Activated T-cell treated with anti-CD3 and anti-CD28 coated beads, Interleukin-2, amount 50 U/mL, for 24 hours (primary cell): ENCODE measurements at regions not wholly inside any gene's neighbourhood (a gene's known extent, or its start where the extent isn't known, plus 50 kb on each side); places are given as distances from the start of the nearest gene placed in this dataset.
"Not testable (repeated sequence)": the region's sequence is repeated elsewhere in the genome, so short reads cannot be mapped to it uniquely, and the experiment has no call there.

ENCODE experiments used
- DNase-seq: peaks from one replicate; pipeline ENCODE4 v3.0.0-alpha.2; 2020
- H3K27ac Mint-ChIP-seq: 2 replicates; pipeline ENCODE4 v1.8.0; 2020; ENCODE audit warnings: mild to moderate bottlenecking, mixed read lengths
- H3K27me3 Mint-ChIP-seq: 2 replicates; pipeline ENCODE4 v1.8.0; 2020; ENCODE audit warnings: mixed read lengths
- H3K36me3 Mint-ChIP-seq: 2 replicates; pipeline ENCODE4 v1.8.0; 2020; ENCODE audit warnings: low read depth, mixed read lengths
- H3K4me1 Mint-ChIP-seq: 2 replicates; pipeline ENCODE4 v1.8.0; 2020; ENCODE audit warnings: low read depth, mixed read lengths
- H3K4me3 Mint-ChIP-seq: 2 replicates; pipeline ENCODE4 v1.8.0; 2020; ENCODE audit warnings: mild to moderate bottlenecking, moderate library complexity, mixed read lengths
- H3K9me3 Mint-ChIP-seq: 2 replicates; pipeline ENCODE4 v1.8.0; 2020; ENCODE audit warnings: mixed read lengths

DNA sequence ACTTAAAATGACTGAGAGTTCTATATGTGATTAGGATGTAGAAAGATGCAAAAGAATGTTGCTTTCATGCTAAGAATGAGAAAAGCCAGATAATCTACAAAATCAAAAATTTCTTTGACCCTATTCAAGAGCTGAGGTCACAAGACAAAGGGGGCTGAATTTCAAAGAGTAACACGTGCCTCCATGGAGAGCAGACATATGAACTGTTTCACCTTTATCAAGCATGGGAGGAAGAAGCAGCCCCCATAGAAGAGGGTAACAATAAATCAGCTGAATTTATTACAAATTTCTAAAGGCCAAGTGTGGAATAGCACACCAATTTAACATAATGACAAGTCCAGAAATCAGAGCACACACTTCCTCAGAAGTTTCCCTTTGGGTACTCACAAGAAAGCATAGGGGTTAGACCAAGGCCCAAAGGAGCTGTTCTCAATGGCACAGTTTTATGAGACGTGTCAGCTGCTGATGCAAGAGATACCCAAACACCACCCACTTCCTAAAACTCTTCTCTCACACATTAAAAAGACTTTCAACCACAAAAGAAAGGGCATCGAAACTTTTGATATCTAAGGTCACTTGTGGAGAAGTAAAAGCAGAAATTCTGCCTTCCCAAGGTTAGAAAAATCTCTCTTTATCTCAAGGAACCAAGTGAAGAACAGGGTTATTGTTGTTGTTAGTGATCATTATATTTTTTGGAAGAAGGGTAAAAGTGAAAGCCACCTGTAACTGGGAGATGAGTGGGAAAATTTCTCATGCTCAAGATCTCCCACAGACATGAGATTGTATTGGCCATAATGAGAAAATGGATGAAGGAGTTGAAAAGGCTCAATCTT, 950.1 kb downstream of the TRIB2 start:
- H3K4me1 Mint-ChIP-seq, result no peaks in the 10 kb centered on the region
- no peak for DNase-seq
- H3K36me3 Mint-ChIP-seq, result no peaks in the 10 kb centered on the region
- H3K27ac Mint-ChIP-seq, result no peak overlapping the region
- peaks cover 9% of the 10 kb centered on the region for H3K9me3 Mint-ChIP-seq
- H3K27me3 Mint-ChIP-seq, result no peaks in the 10 kb centered on the region
- no peak overlapping the region for H3K4me3 Mint-ChIP-seq

DNA sequence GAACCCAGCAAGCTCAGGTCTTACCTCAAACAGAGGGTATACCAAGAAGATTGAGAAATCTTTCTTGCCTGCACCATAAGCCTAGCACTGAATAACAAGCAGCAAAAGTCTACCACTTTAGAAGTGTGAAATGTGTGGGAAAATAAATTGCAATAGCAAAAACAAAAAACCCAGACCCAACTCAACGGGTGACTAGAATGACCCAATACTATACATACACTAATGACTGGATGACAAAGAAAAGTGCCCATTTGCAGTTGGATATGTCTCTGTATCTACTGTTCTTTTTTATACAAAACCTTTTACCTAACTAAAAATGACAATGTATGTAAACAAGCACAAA, 950.6 kb downstream of the TRIB2 start:
- H3K36me3 Mint-ChIP-seq, result no peaks in the 10 kb centered on the region
- H3K4me3 Mint-ChIP-seq, result no peak overlapping the region
- no peaks in the 10 kb centered on the region for H3K27me3 Mint-ChIP-seq
- no peaks in the 10 kb centered on the region for H3K4me1 Mint-ChIP-seq
- DNase-seq, result no peak
- no peak overlapping the region for H3K27ac Mint-ChIP-seq
- H3K9me3 Mint-ChIP-seq, result peaks cover 9% of the 10 kb centered on the region

DNA sequence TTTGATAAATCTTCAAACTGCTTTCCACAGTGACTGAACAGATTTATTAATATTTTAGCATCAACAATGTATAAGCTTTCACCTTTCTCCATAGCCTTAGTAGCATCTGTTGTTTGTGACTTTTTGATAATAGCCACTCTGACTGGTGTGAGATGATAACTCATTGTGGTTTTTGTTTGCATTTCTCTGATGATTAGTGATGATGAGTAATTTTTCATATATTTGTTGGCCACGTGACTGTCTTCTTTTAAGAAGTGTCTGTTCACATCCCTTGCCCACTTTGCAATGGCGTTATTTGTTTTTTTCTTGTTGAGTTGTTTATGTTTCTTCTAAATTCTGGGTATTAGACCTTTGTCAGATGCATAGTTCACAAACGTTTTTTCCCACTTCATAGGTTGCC, 952.9 kb downstream of the TRIB2 start:
- Mint-ChIP-seq H3K27ac (no peak overlapping the region), H3K4me1 (no peaks in the 10 kb centered on the region), H3K36me3 (no peaks in the 10 kb centered on the region), H3K4me3 (no peak overlapping the region), H3K9me3 (peaks cover 12% of the 10 kb centered on the region), H3K27me3 (no peaks in the 10 kb centered on the region)
- DNase-seq, result no peak

DNA sequence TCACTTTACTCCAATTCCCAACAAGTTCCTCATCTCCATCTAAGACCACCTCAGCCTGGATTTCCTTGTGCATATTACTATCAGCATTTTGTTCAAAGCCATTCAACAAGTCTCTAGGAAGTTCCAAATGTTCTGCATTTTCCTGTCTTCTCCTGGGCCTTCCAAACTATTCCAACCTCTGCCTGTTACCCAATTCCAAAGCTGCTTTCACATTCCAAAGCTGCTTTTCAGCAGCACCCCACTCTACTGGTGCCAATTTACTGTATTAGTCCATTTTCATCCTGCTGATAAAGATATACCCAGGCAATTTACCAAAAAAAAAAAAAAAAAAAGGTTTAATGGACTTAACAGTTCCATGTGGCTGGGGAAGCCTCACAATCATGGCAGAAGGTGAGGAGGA, 957.1 kb downstream of the TRIB2 start:
- not testable (repeated sequence) for H3K4me3 Mint-ChIP-seq, DNase-seq, H3K4me1 Mint-ChIP-seq, H3K27me3 Mint-ChIP-seq, H3K27ac Mint-ChIP-seq, H3K36me3 Mint-ChIP-seq
- H3K9me3 Mint-ChIP-seq, result peaks cover 12% of the 10 kb centered on the region

DNA sequence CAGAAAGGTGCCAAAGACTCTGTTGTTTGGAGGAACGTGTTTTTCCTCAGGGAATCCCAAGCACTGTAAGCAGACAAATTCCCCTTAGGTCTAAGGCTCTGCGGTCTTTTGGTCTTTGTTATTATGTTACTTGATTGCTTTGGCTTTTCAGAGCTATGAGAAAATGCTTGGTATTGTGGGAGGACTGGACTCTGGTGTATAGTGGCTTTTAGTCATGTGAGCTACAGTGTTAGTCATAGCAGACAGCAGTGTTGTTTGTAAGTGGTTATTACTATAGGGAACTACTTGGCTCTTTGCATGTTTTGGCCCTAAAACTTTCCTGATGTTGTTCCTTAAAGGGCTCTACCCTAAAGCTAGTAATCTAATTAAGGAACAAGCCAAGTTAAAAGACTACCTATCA, 956.2 kb upstream of the LRATD1 start:
- H3K4me1 Mint-ChIP-seq, result no peaks in the 10 kb centered on the region
- H3K27me3 Mint-ChIP-seq, result no peaks in the 10 kb centered on the region
- peaks cover 8% of the 10 kb centered on the region for H3K9me3 Mint-ChIP-seq
- H3K36me3 Mint-ChIP-seq, result no peaks in the 10 kb centered on the region
- DNase-seq, result no peak
- no peak overlapping the region for H3K4me3 Mint-ChIP-seq
- H3K27ac Mint-ChIP-seq, result no peak overlapping the region

DNA sequence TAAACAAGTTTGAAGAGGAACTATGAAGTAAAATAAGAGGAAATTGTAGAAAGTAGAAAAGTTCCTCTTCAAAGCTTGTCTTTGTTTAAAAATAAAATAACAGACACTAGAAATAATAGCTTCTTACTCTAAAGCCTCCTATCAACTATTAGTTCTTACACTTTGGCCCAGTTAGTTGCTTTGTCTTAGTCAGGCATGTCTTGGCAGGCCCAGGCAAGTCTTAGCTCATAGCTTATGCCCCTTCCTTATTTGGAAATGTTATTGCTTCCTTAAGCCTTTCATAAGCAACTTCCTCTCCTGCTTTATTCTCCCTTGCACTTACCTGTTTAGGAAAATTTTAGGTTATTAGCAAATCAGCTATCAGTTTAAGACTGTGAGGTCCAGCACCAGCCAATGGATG, 950.6 kb upstream of the LRATD1 start:
- no peaks in the 10 kb centered on the region for H3K4me1 Mint-ChIP-seq
- H3K27me3 Mint-ChIP-seq, result no peaks in the 10 kb centered on the region
- H3K27ac Mint-ChIP-seq, result no peak overlapping the region
- H3K4me3 Mint-ChIP-seq, result no peak overlapping the region
- DNase-seq, result no peak
- H3K9me3 Mint-ChIP-seq, result peaks cover 13% of the 10 kb centered on the region
- no peaks in the 10 kb centered on the region for H3K36me3 Mint-ChIP-seq

DNA sequence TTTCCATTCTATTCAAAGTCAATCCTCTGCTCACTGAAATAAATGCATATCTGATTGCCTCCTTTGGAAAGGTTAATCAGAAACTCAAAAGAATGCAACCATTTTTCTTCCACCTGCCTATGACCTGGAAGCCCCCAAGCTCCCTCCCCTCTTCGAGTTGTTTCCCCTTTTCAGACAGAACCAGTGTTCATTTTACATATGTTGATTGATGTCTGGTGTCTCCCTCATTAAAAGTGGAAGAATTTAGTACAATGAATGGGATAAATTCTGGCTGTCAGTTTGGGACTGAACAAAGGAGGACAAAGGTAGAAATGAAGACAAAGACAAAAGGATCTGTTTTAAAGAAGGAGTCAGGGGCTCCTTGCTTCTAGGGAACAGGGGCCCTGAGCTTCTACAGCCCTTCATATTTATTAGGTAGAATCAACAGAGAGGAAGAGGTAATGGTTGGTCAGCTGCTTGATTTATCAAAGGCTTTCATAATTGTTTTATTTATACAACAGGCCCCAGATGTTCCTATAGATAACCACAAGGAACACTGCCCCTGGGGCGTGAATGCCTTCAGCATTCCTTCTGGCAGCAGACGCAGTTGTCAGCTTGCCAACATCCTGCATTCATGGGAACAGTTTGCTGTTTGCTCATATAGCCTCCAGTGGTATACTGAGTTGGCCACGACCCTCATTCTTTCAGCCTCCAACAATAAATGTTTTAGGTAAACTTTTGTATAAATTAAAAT, 949.8 kb upstream of the LRATD1 start:
- Mint-ChIP-seq H3K4me3 (no peak overlapping the region), H3K9me3 (peaks cover 13% of the 10 kb centered on the region), H3K4me1 (no peaks in the 10 kb centered on the region), H3K36me3 (no peaks in the 10 kb centered on the region), H3K27ac (no peak overlapping the region), H3K27me3 (no peaks in the 10 kb centered on the region)
- no peak for DNase-seq

DNA sequence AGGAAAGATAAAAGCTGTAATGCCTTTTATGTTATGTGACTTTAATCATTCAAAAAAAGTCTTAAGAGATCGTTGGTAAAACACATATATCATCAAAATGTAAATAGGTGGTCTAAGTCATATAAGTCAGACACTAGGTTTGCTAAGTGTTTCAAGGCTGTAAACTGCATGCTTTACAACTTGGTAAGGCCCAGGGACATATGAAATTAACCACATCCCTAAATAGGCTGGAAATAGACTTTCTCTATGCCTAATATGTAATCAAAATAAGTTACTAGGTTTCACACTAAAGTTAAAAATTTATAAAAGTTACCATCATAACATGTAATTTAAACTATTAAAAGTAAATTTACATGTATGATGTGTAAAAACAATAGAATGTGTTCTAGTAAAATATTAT, 946.3 kb upstream of the LRATD1 start:
- no peaks in the 10 kb centered on the region for H3K4me1 Mint-ChIP-seq
- no peaks in the 10 kb centered on the region for H3K36me3 Mint-ChIP-seq
- no peak overlapping the region for H3K27ac Mint-ChIP-seq
- H3K27me3 Mint-ChIP-seq, result no peaks in the 10 kb centered on the region
- H3K9me3 Mint-ChIP-seq, result peaks cover 11% of the 10 kb centered on the region
- no peak overlapping the region for H3K4me3 Mint-ChIP-seq
- DNase-seq, result no peak

DNA sequence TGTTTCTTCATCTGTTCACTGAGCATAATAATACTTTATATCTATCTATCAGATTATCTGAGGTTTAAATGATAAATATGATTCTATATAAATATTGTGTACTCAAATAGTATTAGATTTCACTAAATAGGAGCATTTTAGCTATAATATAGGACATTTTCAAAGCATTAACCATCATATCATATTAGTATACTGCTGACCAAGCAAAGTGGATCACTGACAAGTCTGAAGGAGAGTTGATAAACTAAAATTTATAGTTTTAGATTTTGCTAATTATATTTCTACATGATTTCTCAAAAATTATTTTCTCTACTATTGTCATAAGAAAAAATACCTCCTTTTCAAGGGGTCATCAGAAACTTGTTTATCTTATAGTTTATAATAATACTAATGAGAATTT, 937.8 kb upstream of the LRATD1 start:
- no peak overlapping the region for H3K4me3 Mint-ChIP-seq

DNA sequence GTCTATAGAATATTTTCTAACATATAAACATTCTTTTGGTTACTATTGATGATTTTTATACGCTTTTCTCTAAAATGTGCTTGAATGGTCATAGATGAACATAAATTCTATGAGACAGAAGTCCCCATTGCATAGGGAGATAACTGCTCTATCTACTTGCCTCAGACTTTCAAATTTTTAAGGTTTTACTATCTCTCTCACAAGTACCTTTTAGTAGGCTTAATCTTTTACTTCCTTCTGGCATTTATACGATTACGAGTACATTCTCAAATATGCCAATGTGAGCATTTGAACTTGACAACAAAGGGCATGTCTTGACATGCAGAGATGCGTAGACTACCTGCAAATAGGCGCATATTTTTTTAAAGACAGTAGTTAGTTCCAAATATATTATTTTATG, 935.9 kb upstream of the LRATD1 start:
- Mint-ChIP-seq H3K4me1 (no peaks in the 10 kb centered on the region), H3K27me3 (no peaks in the 10 kb centered on the region), H3K27ac (no peak overlapping the region), H3K36me3 (no peaks in the 10 kb centered on the region), H3K9me3 (peaks cover 3% of the 10 kb centered on the region), H3K4me3 (no peak overlapping the region)
- DNase-seq, result no peak

More for the DNA sequence above, 937.8 kb upstream of the LRATD1 start:
- H3K9me3 Mint-ChIP-seq, result peaks cover 3% of the 10 kb centered on the region
- no peak overlapping the region for H3K27ac Mint-ChIP-seq
- H3K27me3 Mint-ChIP-seq, result no peaks in the 10 kb centered on the region
- H3K4me1 Mint-ChIP-seq, result no peaks in the 10 kb centered on the region
- DNase-seq, result no peak
- no peaks in the 10 kb centered on the region for H3K36me3 Mint-ChIP-seq

DNA sequence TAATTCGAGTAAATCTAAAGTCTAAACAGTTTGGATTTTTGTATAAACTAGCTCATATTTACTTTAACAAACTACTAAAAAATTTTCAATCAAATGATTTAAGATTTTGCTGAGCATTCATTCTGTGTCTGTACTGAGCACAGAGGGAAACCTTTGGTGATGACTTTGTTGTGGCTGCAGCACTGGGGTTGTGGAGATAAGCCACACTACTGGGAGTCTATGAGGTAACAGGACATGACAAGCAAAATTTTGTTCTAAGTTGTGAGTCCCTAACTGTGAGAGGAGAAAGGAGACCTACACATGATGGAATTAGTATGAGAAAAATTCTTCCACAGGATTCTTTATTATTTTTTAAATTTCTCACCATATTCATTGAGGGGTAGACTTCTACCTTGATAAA, 933.7 kb upstream of the LRATD1 start:
- H3K9me3 Mint-ChIP-seq, result no peaks in the 10 kb centered on the region

DNA sequence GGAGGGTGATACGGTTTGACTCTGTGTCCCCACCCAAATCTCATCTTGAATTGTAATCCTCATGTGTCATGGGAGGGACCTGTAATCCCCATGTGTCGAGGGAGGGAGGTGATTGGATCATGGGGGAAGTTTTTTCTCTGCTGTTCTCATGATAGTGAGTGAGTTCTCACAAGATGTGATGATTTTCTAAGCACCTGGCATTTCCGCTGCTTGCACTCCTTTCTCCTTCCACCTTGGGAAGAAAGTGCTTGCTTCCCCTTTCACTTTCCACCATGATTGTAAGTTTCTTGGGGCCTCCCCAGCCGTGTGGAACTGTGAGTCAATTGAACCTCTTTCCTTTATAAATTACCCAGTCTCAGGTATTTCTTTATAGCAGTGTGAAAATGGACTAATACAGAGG, 932.6 kb upstream of the LRATD1 start:
- not testable (repeated sequence) for H3K36me3 Mint-ChIP-seq, H3K27ac Mint-ChIP-seq, DNase-seq, H3K4me3 Mint-ChIP-seq, H3K9me3 Mint-ChIP-seq, H3K4me1 Mint-ChIP-seq, H3K27me3 Mint-ChIP-seq

More for the DNA sequence above, 933.7 kb upstream of the LRATD1 start:
- H3K4me3 Mint-ChIP-seq, result no peak overlapping the region
- H3K27ac Mint-ChIP-seq, result no peak overlapping the region
- H3K27me3 Mint-ChIP-seq, result no peaks in the 10 kb centered on the region
- H3K4me1 Mint-ChIP-seq, result no peaks in the 10 kb centered on the region
- no peak for DNase-seq
- H3K36me3 Mint-ChIP-seq, result no peaks in the 10 kb centered on the region

DNA sequence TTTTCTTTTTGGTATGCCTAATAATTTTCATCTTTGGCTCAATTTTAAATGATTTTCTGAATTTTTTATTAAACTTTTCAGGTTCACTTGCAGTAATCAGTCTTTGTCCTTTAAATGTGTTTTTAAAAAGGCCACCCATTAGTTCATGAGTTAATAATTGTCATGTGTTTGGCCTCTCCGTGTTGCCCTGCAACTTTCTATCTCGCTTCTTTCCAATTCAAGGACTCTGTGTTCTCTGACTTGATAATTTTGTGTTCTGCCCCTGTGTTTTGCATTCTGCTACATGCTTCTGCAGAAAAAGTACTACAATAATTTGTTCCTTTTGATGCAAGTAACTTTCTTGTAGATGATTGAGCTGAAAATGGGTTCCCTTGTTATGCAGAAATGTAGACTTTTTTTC, 921.4 kb upstream of the LRATD1 start:
- Mint-ChIP-seq H3K36me3 (no peaks in the 10 kb centered on the region), H3K4me1 (no peaks in the 10 kb centered on the region), H3K27ac (no peak overlapping the region), H3K4me3 (no peak overlapping the region), H3K9me3 (peaks cover 5% of the 10 kb centered on the region), H3K27me3 (no peaks in the 10 kb centered on the region)
- no peak for DNase-seq

DNA sequence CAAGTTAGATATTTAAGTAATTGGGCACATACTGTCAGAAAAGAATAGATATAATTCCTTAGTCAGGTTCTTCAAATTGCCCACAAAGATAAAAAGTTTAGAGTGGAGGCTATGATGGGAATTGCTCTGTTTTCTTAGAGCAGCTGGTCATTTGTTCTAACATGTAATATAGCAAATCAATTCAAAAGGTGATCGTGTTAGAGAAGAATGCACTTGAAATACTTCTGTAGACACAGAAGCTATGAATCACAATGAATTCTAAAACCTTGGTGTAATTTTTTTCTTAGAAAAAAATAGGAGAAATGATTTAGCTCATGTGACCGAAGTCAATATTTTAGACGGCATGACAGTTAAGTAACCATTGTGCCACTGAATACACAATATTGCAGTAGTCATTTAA, 918.1 kb upstream of the LRATD1 start:
- Mint-ChIP-seq H3K9me3 (peaks cover 2% of the 10 kb centered on the region), H3K27ac (no peak overlapping the region), H3K36me3 (no peaks in the 10 kb centered on the region), H3K4me3 (no peak overlapping the region), H3K27me3 (no peaks in the 10 kb centered on the region), H3K4me1 (no peaks in the 10 kb centered on the region)
- DNase-seq, result no peak

DNA sequence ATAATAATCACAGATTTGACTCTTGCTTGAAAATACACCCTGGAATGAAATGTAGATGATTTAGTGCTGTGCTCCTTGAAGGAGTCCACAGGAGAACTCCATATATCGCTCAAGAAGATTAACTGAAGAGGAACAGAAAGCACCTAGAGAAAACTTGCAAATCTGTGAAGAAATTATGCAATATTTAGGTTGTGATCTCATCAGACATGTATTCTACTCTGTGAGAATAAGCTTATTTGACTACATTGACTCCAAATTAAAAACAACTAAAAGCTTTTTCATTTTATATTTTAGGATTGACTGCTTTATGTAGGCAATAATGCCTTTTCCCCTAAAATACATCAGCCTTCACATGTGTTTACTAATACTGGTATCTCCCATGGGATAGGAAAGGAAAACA, 906.6 kb upstream of the LRATD1 start:
- no peak for DNase-seq
- H3K27ac Mint-ChIP-seq, result no peak overlapping the region
- H3K4me3 Mint-ChIP-seq, result no peak overlapping the region
- H3K9me3 Mint-ChIP-seq, result peaks cover 6% of the 10 kb centered on the region
- H3K4me1 Mint-ChIP-seq, result no peaks in the 10 kb centered on the region
- H3K27me3 Mint-ChIP-seq, result no peaks in the 10 kb centered on the region
- no peaks in the 10 kb centered on the region for H3K36me3 Mint-ChIP-seq
